Stimulated activated CD8-positive, alpha-beta memory T cell treated with anti-CD3 and anti-CD28 coated beads, Interleukin-2, amount 100 ng/mL, for 48 hours (primary cell): ENCODE measurements at regions not wholly inside any gene's neighbourhood (a gene's known extent, or its start where the extent isn't known, plus 50 kb on each side); places are given as distances from the start of the nearest gene placed in this dataset.

ENCODE experiments used
- DNase-seq, 2 donors: peaks; one replicate each; pipeline ENCODE4 v3.0.0-alpha.2; 2020; ENCODE audit warnings: low read depth in 2 of 2

GRCh38 chr1:61523893-61524605 is 200.9 kb downstream of the TM2D1 start:
- no peak for DNase-seq

GRCh38 chr1:61523229-61523628 is 201.7 kb downstream of the TM2D1 start:
- no peak for DNase-seq

GRCh38 chr1:61520401-61520800 is 204.5 kb downstream of the TM2D1 start:
- no peak for DNase-seq

GRCh38 chr1:61519631-61520030 is 205.3 kb downstream of the TM2D1 start:
- DNase-seq = no peak

- DNase-seq = no peak
These were observed 206.1 kb downstream of the TM2D1 start for GRCh38 chr1:61518670-61519400.

GRCh38 chr1:61517345-61517744 is 207.6 kb downstream of the TM2D1 start:
- DNase-seq = no peak

- DNase-seq = no peak
These were observed 209.8 kb downstream of the TM2D1 start for GRCh38 chr1:61515096-61515495.
